HG02981 (cell line): ENCODE measurements at regions not wholly inside any gene's neighbourhood (a gene's known extent, or its start where the extent isn't known, plus 50 kb on each side); places are given as distances from the start of the nearest gene placed in this dataset.

Source experiments
- ATAC-seq: cut with Tn5 transposase; IDR thresholded peaks from one replicate; pipeline ENCODE4 v1.9.1; 2021; ENCODE audit warnings: mild to moderate bottlenecking, moderate library complexity; ENCODE audit not compliant: unreplicated experiment

- no peak for ATAC-seq
Measured at GRCh38 chr3:19725000-19725399, 209.0 kb downstream of the EFHB start.

GRCh38 chr3:19717736-19718135, 216.3 kb downstream of the EFHB start:
- no peak for ATAC-seq

- no peak for ATAC-seq
Measured at GRCh38 chr3:19711160-19711782, 222.7 kb downstream of the EFHB start.

GRCh38 chr3:19702416-19703078, 231.5 kb downstream of the EFHB start:
- ATAC-seq = peak; percentile 45

GRCh38 chr3:19688767-19689166, 245.2 kb downstream of the EFHB start:
- no peak for ATAC-seq

- ATAC-seq = no peak
Measured at GRCh38 chr3:19668163-19668562, 265.9 kb downstream of the EFHB start.

- no peak for ATAC-seq
Measured at GRCh38 chr3:19662486-19662885, 271.5 kb downstream of the EFHB start.

- ATAC-seq = no peak
Measured at GRCh38 chr3:19652336-19652735, 281.7 kb downstream of the EFHB start.

- peak; percentile 44 for ATAC-seq
Measured at GRCh38 chr3:19645093-19645492, 288.9 kb downstream of the EFHB start.

GRCh38 chr3:19644405-19644804, 289.6 kb downstream of the EFHB start:
- ATAC-seq = no peak

- ATAC-seq = no peak
Measured at GRCh38 chr3:19641408-19641807, 292.6 kb downstream of the EFHB start.

- no peak for ATAC-seq
Measured at GRCh38 chr3:19632099-19633074, 301.6 kb downstream of the EFHB start.

- ATAC-seq = peak; percentile 63
Measured at GRCh38 chr3:19598870-19599269, 335.1 kb downstream of the EFHB start.

- ATAC-seq = peak; percentile 55
Measured at GRCh38 chr3:19596408-19596807, 337.6 kb downstream of the EFHB start.

GRCh38 chr3:19595884-19596283, 338.1 kb downstream of the EFHB start:
- ATAC-seq = peak; percentile 19
